GM12864 (cell line): ENCODE measurements at regions not wholly inside any gene's neighbourhood (a gene's known extent, or its start where the extent isn't known, plus 50 kb on each side); places are given as distances from the start of the nearest gene placed in this dataset.

ENCODE experiments used
- DNase-seq: peaks from one replicate; pipeline ENCODE4 v3.0.0-alpha.2; 2011; ENCODE audit warnings: low read depth
- H3K4me3 ChIP-seq: 2 replicates; pipeline ENCODE4 v1.5.1; 2011; ENCODE audit warnings: mild to moderate bottlenecking, low read depth, low read length, control low read depth
- CTCF ChIP-seq: IDR thresholded peaks from 2 replicates; pipeline ENCODE4 v1.5.1; 2011; ENCODE audit warnings: low read depth, mild to moderate bottlenecking, moderate library complexity, low read length, control low read depth, inconsistent platforms; ENCODE audit errors: missing control alignments

GRCh38 chr17:79292501-79292900 lies 217.9 kb downstream of the ENGASE start:
- DNase-seq, result no peak
- H3K4me3 ChIP-seq, result no peak overlapping the region
- no peak for TF ChIP-seq CTCF

- DNase-seq, result no peak
- TF ChIP-seq CTCF, result no peak
- no peak overlapping the region for H3K4me3 ChIP-seq
Measured at GRCh38 chr17:79291391-79291790, 216.8 kb downstream of the ENGASE start.

- DNase-seq, result no peak
- no peak overlapping the region for H3K4me3 ChIP-seq
- no peak for TF ChIP-seq CTCF
Measured at GRCh38 chr17:79290726-79291125, 216.1 kb downstream of the ENGASE start.

- TF ChIP-seq CTCF, result no peak
- no peak for DNase-seq
- H3K4me3 ChIP-seq, result no peak overlapping the region
Measured at GRCh38 chr17:79288950-79289349, 214.3 kb downstream of the ENGASE start.

- no peak for DNase-seq
- no peak overlapping the region for H3K4me3 ChIP-seq
- no peak for TF ChIP-seq CTCF
Measured at GRCh38 chr17:79286440-79286839, 211.8 kb downstream of the ENGASE start.

GRCh38 chr17:79285973-79286372 lies 211.3 kb downstream of the ENGASE start:
- H3K4me3 ChIP-seq, result no peak overlapping the region
- DNase-seq, result no peak
- TF ChIP-seq CTCF, result no peak

- H3K4me3 ChIP-seq, result no peak overlapping the region
- no peak for TF ChIP-seq CTCF
- no peak for DNase-seq
Measured at GRCh38 chr17:79282294-79282693, 207.7 kb downstream of the ENGASE start.
